Stimulated activated CD4-positive, alpha-beta T cell treated with anti-CD3 and anti-CD28 coated beads, Interleukin-2, amount 100 ng/mL, for 48 hours (primary cell): ENCODE measurements at regions not wholly inside any gene's neighbourhood (a gene's known extent, or its start where the extent isn't known, plus 50 kb on each side); places are given as distances from the start of the nearest gene placed in this dataset.
A peak's percentile ranks its signal among the peaks of the same experiment; 100 is the strongest.
"Not testable (repeated sequence)": the region's sequence is repeated elsewhere in the genome, so short reads cannot be mapped to it uniquely, and the experiment has no call there.

Experiments
- DNase-seq, 2 donors: peaks; one replicate each; pipeline ENCODE4 v3.0.0-alpha.2; 2020

DNA sequence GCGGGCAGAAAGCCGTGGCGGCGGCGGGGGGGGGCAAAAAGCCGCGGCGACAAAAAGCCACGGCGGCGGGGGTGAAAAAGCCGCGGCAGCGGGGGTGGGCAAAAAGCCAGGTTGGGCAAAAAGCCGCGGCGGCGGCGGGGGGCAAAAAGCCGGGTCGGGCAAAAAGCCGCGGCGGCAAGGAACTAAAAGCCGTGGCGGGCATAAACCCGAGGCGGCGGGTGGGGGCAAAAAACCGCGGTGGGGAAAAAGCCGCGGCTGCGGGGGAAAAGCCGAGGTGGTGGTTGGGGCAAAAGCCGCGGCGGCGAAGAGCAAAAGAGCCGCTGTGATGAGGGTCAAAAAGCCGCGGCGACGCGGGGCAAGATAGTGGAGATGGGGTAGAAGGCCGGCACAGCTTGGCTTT lies 1834.2 kb downstream of the FOXD4L5 start:
- not testable (repeated sequence) for DNase-seq

DNA sequence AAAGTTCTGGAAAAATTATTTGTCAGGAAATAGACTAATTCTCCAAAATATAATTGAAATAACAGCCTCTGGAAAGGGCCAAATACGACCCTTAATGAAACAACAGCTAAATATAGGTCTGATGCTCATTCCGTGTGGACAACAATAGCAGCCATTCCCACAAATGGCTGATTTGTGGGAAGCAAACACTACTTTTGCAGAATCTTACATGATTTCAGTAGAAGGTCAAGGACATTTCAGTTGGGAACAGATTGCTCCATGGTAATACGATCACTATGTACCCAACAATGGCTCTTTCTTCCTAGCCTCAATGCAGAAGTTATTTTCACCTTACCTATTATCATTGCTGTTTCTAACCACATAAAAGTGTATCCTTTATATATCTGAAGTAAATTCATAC lies 1859.9 kb downstream of the FOXD4L5 start:
- DNase-seq = not testable (repeated sequence)

DNA sequence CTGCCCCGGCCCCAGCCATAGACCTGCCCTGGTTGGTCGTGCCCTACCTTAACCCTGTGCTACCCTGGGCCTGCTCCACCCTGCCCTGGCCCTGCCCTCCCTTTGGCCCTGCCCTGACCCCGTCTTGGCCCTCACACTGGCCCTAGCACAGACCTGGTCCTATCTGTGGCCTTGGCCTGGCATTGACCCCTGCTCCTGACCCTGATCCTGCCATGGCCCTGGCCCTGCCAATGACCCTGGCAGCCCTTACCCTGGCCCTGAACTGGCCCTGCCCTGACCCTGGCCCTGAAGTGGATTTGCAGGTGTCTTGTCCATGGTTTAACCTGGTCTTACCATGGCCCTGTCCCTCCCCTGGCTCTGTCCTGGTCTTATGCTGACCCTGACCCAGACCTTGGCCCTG lies 1894.1 kb downstream of the FOXD4L5 start:
- DNase-seq = not testable (repeated sequence)

- not testable (repeated sequence) for DNase-seq
Measured at GRCh38 chr9:63385479-63385878, 1899.5 kb downstream of the FOXD4L5 start.

DNA sequence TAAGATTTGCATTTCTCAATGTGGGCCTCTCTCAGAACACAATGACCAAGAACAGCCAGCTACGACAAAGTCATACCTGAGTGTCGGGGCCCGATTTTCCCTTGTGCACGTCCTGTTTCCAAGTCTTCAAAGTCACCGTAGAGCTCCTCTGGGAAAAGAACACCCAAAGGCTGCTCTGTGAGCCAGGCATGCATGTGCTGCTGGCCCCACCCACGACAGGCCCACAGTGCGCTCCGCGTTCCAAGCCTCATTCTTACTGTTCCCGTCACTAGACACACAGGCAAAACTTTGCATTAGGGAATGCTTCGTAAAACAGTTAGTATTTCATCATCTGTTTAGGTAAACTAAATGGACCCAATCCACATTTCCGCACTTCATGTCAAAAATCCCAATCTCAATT lies 1905.1 kb downstream of the FOXD4L5 start:
- DNase-seq = not testable (repeated sequence)

DNA sequence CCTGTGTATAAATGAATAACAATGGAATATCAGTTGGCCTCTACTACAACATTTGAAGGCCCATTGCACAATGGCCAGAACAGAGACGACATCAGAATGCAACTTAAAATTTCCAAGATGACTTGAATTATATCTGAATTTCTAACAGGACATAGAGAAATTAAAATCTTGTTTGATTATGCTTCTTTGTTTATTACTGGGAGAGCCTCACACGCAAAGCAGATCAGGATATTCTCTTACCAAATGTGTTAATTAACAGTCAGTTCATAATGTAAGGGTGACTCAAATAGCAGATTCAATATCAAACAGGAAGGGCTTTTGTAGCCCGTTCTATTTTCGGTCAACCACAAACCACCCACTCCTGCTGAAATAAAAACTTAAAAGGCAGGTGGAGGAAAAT lies 1930.8 kb downstream of the FOXD4L5 start:
- DNase-seq = not testable (repeated sequence)

DNA sequence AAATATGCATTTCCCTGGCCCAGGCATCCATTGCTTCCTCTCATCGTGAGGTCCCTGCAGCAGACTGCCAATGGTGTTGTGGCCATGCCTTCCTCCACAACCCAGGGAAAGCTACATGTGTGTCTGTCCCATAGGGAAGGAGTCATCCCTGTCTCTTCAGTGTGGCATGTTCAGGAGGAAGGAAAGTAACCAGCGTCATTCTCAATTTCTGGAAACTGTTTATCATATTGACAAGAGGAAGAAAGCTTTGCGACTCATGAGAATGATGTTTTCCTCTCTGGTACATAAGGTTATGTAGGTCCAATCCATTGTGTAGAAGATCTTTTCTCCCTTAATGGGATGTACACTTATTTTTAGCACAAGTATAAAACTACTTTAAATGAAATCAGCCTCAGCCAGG lies 1937.7 kb downstream of the FOXD4L5 start:
- DNase-seq = not testable (repeated sequence)

DNA sequence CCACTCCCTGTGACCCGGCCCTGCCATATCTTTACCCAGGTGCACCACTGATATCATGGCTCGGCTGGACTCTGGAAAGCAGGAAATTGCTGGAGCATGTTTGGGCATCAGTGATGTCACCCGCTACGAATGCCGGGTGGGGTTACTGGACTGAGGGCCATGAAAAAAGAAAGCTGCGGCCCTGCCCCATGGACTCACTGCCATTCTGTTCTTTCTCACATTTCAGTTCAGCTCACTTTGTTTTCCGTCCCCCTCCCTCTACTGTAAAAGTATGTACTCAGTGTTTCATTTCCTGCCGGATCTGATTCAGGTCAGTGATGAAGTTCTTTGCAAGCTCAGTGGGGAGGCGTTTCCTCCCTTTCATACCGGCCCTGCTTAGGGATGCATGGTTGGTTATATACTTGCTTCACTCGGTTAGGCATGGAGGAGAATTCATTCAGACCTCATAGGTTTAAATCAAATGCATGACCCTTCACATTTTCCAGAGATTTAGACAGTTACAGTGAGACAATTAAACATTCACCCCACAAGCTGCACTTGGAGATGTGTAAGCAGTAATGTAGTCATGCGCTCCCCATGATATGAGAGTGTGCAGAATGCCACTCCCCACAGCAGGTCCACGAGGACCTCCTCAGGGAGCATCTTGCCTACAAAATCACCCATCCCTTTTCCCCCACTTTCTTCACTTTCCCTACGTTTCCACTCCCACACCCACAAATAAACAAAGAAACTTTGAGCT lies 1938.5 kb downstream of the FOXD4L5 start:
- peak in 1 of 2 donors; percentile 21 for DNase-seq

DNA sequence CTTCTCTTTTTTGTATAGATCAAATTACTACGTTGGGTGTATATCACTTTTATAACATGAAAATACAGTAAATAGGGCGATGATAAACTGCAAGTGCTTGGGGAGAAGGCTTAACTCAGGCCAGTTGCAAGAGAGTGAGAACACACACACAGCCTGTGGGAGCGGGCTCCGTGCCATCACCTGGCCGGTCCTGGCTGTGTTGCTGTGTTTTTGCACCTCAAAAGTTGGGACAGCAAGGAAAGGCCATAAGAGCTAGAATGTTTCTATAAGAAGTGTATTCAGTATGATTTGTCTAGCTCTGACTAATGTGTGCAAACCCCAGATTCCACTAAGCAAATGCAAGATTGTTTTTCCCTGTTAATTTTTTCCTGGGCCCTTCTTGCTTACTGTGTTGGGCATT lies 1940.6 kb downstream of the FOXD4L5 start:
- DNase-seq = not testable (repeated sequence)

- DNase-seq = not testable (repeated sequence)
Measured at GRCh38 chr9:63342528-63342927, 1942.5 kb downstream of the FOXD4L5 start.

DNA sequence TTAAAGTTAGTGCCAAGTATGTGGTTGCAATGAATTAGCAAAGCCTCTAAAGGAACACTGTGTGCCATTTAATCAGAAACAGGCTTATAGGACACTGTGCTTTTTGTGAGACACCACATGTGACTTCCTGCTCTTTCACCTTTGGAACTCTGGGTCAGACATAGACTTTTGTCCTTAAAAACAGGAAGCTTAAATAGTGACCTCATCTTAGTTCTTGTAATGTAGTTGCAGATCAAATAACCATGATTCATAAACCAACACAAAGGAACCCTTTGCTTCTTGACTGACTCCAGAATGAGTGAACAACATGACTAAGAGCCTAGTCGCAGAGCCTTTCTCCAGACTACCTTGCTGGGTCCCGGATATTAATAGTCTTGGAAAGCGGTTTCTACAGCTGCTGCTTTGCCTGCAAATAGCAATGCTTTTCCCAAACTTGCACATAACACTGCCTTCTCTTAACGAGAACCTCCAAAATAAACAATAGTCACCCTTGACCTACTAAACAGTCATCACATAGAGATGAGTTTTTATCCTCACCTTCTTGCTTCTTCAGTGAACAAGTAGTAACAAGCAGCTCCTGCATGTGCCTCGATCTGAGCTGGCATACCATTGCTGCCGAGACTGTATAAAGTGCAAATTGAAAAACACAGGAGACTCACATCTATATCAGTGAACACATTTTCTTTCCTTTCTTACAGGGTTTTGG lies 1947.0 kb downstream of the FOXD4L5 start:
- DNase-seq = not testable (repeated sequence)

- not testable (repeated sequence) for DNase-seq
Measured at GRCh38 chr9:63335286-63335685, 1949.7 kb downstream of the FOXD4L5 start.

DNA sequence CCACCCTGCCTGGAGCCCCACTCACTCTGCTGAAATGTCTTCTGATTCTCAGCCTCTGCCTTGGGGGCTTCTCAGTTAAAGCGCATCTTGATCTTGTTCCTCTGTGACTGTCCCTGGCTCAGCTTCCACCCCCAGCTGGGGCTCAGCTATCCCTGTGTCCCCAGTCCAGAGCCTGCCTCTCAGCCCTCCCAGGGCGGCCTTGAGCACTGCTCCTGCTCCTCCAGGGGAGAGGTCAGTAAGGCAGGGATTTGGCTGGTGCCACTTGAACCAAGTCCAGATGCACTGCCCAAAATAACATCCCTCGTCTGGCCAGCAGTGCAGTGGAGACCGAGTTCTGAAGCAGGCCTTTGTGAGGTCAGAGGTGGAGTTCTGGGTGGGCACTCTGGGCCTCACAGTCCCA lies 1950.8 kb downstream of the FOXD4L5 start:
- DNase-seq = not testable (repeated sequence)

GRCh38 chr9:63333083-63333482 lies 1951.9 kb downstream of the FOXD4L5 start:
- not testable (repeated sequence) for DNase-seq

- not testable (repeated sequence) for DNase-seq
Measured at GRCh38 chr9:63328313-63328712, 1956.7 kb downstream of the FOXD4L5 start.

DNA sequence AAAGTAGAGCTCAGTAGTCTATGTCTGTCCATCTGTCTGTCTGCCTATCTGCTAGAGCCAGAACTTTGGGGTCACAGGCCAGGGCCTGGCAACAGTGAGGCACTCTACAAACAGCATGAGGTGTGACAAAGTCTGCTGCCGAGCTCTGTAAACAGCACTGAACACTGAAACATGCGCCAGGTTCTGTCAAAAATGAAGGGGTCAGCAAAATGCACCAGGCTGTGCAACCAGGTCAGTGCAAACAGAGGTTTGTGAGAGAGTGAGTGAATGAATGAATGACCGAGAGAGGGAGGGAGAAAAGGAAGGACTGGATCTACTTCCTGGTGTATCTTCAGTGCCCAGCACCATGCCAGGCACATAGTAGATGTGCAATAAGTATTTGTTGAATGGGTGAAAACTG lies 1957.8 kb downstream of the FOXD4L5 start:
- not testable (repeated sequence) for DNase-seq

DNA sequence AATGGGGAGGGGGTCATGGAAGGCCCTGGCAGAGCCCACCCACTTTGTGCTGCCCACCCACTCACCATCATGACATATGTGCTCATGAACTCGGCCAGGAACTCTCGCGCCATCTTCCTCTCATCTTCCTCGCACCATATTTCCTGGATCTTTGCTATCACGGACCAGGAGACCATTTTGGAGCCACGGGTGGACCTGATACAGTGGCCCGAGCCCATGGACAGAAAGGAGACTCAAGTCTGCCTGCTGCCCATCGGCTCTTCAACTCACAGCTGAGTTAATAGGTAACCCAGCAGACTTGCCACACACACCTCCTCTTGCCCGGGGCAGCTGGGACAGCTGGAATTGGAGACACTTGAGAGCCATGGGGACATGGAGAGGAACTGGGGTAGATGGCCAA lies 1958.3 kb downstream of the FOXD4L5 start:
- DNase-seq = not testable (repeated sequence)

GRCh38 chr9:63325696-63326095 lies 1959.3 kb downstream of the FOXD4L5 start:
- DNase-seq = not testable (repeated sequence)

GRCh38 chr9:63318093-63318492 lies 1966.9 kb downstream of the FOXD4L5 start:
- DNase-seq = not testable (repeated sequence)

GRCh38 chr9:63315387-63315786 lies 1969.6 kb downstream of the FOXD4L5 start:
- not testable (repeated sequence) for DNase-seq

DNA sequence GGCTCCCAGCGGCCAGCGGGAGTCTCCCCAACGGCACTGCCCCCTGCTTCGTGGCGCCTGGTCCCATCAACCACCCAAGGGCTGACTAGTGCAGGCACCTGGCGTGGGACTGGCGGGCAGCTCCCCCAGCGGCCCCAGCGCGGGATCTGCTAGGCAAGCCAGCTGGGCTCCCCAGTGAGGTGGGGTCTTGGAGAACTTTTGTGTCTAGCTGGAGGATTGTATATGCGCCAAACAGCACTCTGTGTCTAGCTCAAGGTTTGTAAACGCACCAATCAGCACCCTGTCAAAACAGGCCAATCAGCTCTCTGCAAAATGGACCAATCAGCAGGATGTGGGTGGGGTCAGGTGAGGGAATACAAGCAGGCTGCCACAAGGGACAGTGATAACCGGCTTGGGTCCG lies 1988.2 kb downstream of the FOXD4L5 start:
- not testable (repeated sequence) for DNase-seq

GRCh38 chr9:63296366-63296765 lies 1988.6 kb downstream of the FOXD4L5 start:
- not testable (repeated sequence) for DNase-seq

GRCh38 chr9:63289971-63290370 lies 1995.0 kb downstream of the FOXD4L5 start:
- DNase-seq = not testable (repeated sequence)
